Astrocyte of the spinal cord (primary cell): ENCODE measurements at regions not wholly inside any gene's neighbourhood (a gene's known extent, or its start where the extent isn't known, plus 50 kb on each side); places are given as distances from the start of the nearest gene placed in this dataset.

ENCODE experiments used
- DNase-seq: peaks from one replicate; pipeline ENCODE4 v3.0.0; 2011; ENCODE audit warnings: low read depth, low spot score
- H3K4me3 ChIP-seq: 2 replicates; pipeline ENCODE4 v1.5.1; 2011; ENCODE audit warnings: low read depth, mild to moderate bottlenecking, low read length, moderate library complexity
- CTCF ChIP-seq: IDR thresholded peaks from 2 replicates; pipeline ENCODE4 v1.5.1; 2012; ENCODE audit warnings: low read depth, mild to moderate bottlenecking, low read length, inconsistent platforms
- in situ Hi-C: cut with HindIII; loops from 2 replicates; pipeline ENCODE4 v1.10.0; 2017; ENCODE audit warnings: low sequenced_read_pairs

GRCh38 chr7:41599760-41600159, 103.1 kb downstream of the INHBA start:
- H3K4me3 ChIP-seq = no peak overlapping the region
- TF ChIP-seq CTCF = peak; percentile 17
- in situ Hi-C loops = no loop called here
- DNase-seq = no peak

- H3K4me3 ChIP-seq = no peak overlapping the region
- in situ Hi-C loops = no loop called here
- no peak for TF ChIP-seq CTCF
- no peak for DNase-seq
These were observed 110.1 kb downstream of the INHBA start for GRCh38 chr7:41592794-41593193.

GRCh38 chr7:41592236-41592635, 110.7 kb downstream of the INHBA start:
- in situ Hi-C loops = no loop called here

GRCh38 chr7:41590986-41591385, 111.9 kb downstream of the INHBA start:
- H3K4me3 ChIP-seq = no peak overlapping the region
- no peak for DNase-seq
- in situ Hi-C loops = no loop called here
- no peak for TF ChIP-seq CTCF

More at GRCh38 chr7:41592236-41592635, 110.7 kb downstream of the INHBA start:
- no peak for DNase-seq
- H3K4me3 ChIP-seq = no peak overlapping the region
- TF ChIP-seq CTCF = no peak

- H3K4me3 ChIP-seq = no peak overlapping the region
- no peak for DNase-seq
- TF ChIP-seq CTCF = no peak
- in situ Hi-C loops = no loop called here
These were observed 114.5 kb downstream of the INHBA start for GRCh38 chr7:41588341-41588740.

GRCh38 chr7:41586931-41587640, 115.8 kb downstream of the INHBA start:
- DNase-seq = no peak
- in situ Hi-C loops = no loop called here
- TF ChIP-seq CTCF = no peak
- no peak overlapping the region for H3K4me3 ChIP-seq
